ENCODE measurements at regions not wholly inside any gene's neighbourhood (a gene's known extent, or its start where the extent isn't known, plus 50 kb on each side); places are given as distances from the start of the nearest gene placed in this dataset.

- Histone ChIP-seq H3K27me3 (ENCODE audit: control insufficient read depth, insufficient read depth) (no peaks in the 10 kb centered on the region), H3K27ac (ENCODE audit: low read length) (no peak overlapping the region), H3K4me1 (ENCODE audit: control insufficient read depth, insufficient read depth, low read length) (peaks cover 3% of the 10 kb centered on the region), H3K4me3 (ENCODE audit: low read length) (no peak overlapping the region), H3K9me3 (ENCODE audit: control insufficient read depth, low read length) (no peaks in the 10 kb centered on the region)
- intact Hi-C loops (cut with DNase I), result no loop called here
- DNase-seq (no peak), ATAC-seq (no peak)
- WGBS, result 90% methylated on average over 3 of the region's 3 CpGs
Observed at GRCh38 chr10:33673839-33674415, 339.5 kb upstream of the NRP1 start.

GRCh38 chr10:33669904-33670303 lies 335.4 kb upstream of the NRP1 start:
- H3K4me3 ChIP-seq (ENCODE audit: low read length), result no peak overlapping the region
- intact Hi-C loops (cut with DNase I), result no loop called here
- no peaks in the 10 kb centered on the region for H3K27me3 ChIP-seq (ENCODE audit: control insufficient read depth, insufficient read depth)
- H3K27ac ChIP-seq (ENCODE audit: low read length), result no peak overlapping the region
- no peak for DNase-seq
- no peaks in the 10 kb centered on the region for H3K4me1 ChIP-seq (ENCODE audit: control insufficient read depth, insufficient read depth, low read length)
- no peak for ATAC-seq
- 96% methylated on average over 5 of the region's 5 CpGs for WGBS
- H3K9me3 ChIP-seq (ENCODE audit: control insufficient read depth, low read length), result no peaks in the 10 kb centered on the region

- Histone ChIP-seq H3K27me3 (ENCODE audit: control insufficient read depth, insufficient read depth) (no peaks in the 10 kb centered on the region), H3K9me3 (ENCODE audit: control insufficient read depth, low read length) (no peaks in the 10 kb centered on the region), H3K4me1 (ENCODE audit: control insufficient read depth, insufficient read depth, low read length) (peaks cover under 1% of the 10 kb centered on the region), H3K27ac (ENCODE audit: low read length) (no peak overlapping the region), H3K4me3 (ENCODE audit: low read length) (no peak overlapping the region)
- ATAC-seq, result no peak
- 78% methylated on average over 5 of the region's 5 CpGs for WGBS
- no peak for DNase-seq
- intact Hi-C loops (cut with DNase I), result no loop called here
Observed at GRCh38 chr10:33666686-33667480, 332.4 kb upstream of the NRP1 start.

- peaks cover 7% of the 10 kb centered on the region for H3K4me1 ChIP-seq (ENCODE audit: control insufficient read depth, insufficient read depth, low read length)
- ATAC-seq, result no peak
- intact Hi-C loops (cut with DNase I), result no loop called here
- H3K27me3 ChIP-seq (ENCODE audit: control insufficient read depth, insufficient read depth), result no peaks in the 10 kb centered on the region
- no peak overlapping the region for H3K27ac ChIP-seq (ENCODE audit: low read length)
- no peak for DNase-seq
- H3K4me3 ChIP-seq (ENCODE audit: low read length), result no peak overlapping the region
- no peaks in the 10 kb centered on the region for H3K9me3 ChIP-seq (ENCODE audit: control insufficient read depth, low read length)
Observed at GRCh38 chr10:33665501-33665900, 331.0 kb upstream of the NRP1 start.

- Histone ChIP-seq H3K27ac (ENCODE audit: low read length) (no peak overlapping the region), H3K27me3 (ENCODE audit: control insufficient read depth, insufficient read depth) (no peaks in the 10 kb centered on the region), H3K4me3 (ENCODE audit: low read length) (no peak overlapping the region), H3K4me1 (ENCODE audit: control insufficient read depth, insufficient read depth, low read length) (peaks cover 7% of the 10 kb centered on the region), H3K9me3 (ENCODE audit: control insufficient read depth, low read length) (no peaks in the 10 kb centered on the region)
- ATAC-seq (no peak), DNase-seq (no peak)
- WGBS, result 90% methylated on average over 3 of the region's 3 CpGs
- intact Hi-C loops (cut with DNase I), result loop anchor here in 1 of 4 donors (5.0 kb wide), 1 partner anchor 327 kb away; no protein-coding TSS in a partner anchor
Observed at GRCh38 chr10:33664070-33664469, 329.6 kb upstream of the NRP1 start.

- Histone ChIP-seq H3K27ac (ENCODE audit: low read length) (peak overlapping the region; percentile 87), H3K27me3 (ENCODE audit: control insufficient read depth, insufficient read depth) (no peaks in the 10 kb centered on the region), H3K4me3 (ENCODE audit: low read length) (no peak overlapping the region), H3K9me3 (ENCODE audit: control insufficient read depth, low read length) (no peaks in the 10 kb centered on the region), H3K4me1 (ENCODE audit: control insufficient read depth, insufficient read depth, low read length) (peaks cover 7% of the 10 kb centered on the region)
- DNase-seq (peak; percentile 76 to 90 (median 88)), ATAC-seq (peak; percentile 91 to 97)
- WGBS, result 30% methylated on average over 15 of the region's 15 CpGs
- intact Hi-C loops (cut with DNase I), result loop anchor here in 1 of 4 donors (5.0 kb wide), 1 partner anchor 324 kb away; no protein-coding TSS in a partner anchor
Observed at GRCh38 chr10:33661580-33662336, 327.3 kb upstream of the NRP1 start.

- intact Hi-C loops (cut with DNase I), result loop anchor here in 1 of 4 donors (5.0 kb wide), 1 partner anchor 323 kb away; no protein-coding TSS in a partner anchor
- Histone ChIP-seq H3K9me3 (ENCODE audit: control insufficient read depth, low read length) (no peaks in the 10 kb centered on the region), H3K27me3 (ENCODE audit: control insufficient read depth, insufficient read depth) (no peaks in the 10 kb centered on the region), H3K27ac (ENCODE audit: low read length) (no peak overlapping the region), H3K4me3 (ENCODE audit: low read length) (no peak overlapping the region), H3K4me1 (ENCODE audit: control insufficient read depth, insufficient read depth, low read length) (peaks cover 7% of the 10 kb centered on the region)
- DNase-seq (no peak), ATAC-seq (no peak)
- WGBS, result 91% methylated on average over 10 of the region's 10 CpGs
Observed at GRCh38 chr10:33660329-33660728, 325.9 kb upstream of the NRP1 start.

- WGBS, result 97% methylated on average over 3 of the region's 3 CpGs
- Histone ChIP-seq H3K27me3 (ENCODE audit: control insufficient read depth, insufficient read depth) (no peaks in the 10 kb centered on the region), H3K4me1 (ENCODE audit: control insufficient read depth, insufficient read depth, low read length) (peaks cover 7% of the 10 kb centered on the region)
Observed at GRCh38 chr10:33657913-33658312, 323.4 kb upstream of the NRP1 start.

GRCh38 chr10:33657154-33657908 lies 322.9 kb upstream of the NRP1 start:
- intact Hi-C loops (cut with DNase I), result no loop called here
- no peaks in the 10 kb centered on the region for H3K27me3 ChIP-seq (ENCODE audit: control insufficient read depth, insufficient read depth)
- no peak overlapping the region for H3K27ac ChIP-seq (ENCODE audit: low read length)
- no peaks in the 10 kb centered on the region for H3K9me3 ChIP-seq (ENCODE audit: control insufficient read depth, low read length)
- no peak for ATAC-seq
- H3K4me3 ChIP-seq (ENCODE audit: low read length), result no peak overlapping the region
- no peak for DNase-seq
- WGBS, result 56% methylated on average over 6 of the region's 6 CpGs
- H3K4me1 ChIP-seq (ENCODE audit: control insufficient read depth, insufficient read depth, low read length), result peaks cover 7% of the 10 kb centered on the region

More at GRCh38 chr10:33657913-33658312, 323.4 kb upstream of the NRP1 start:
- DNase-seq, result no peak
- no peak for ATAC-seq
- no peak overlapping the region for H3K27ac ChIP-seq (ENCODE audit: low read length)
- intact Hi-C loops (cut with DNase I), result no loop called here
- no peaks in the 10 kb centered on the region for H3K9me3 ChIP-seq (ENCODE audit: control insufficient read depth, low read length)
- no peak overlapping the region for H3K4me3 ChIP-seq (ENCODE audit: low read length)

- WGBS, result 97% methylated on average over 3 of the region's 3 CpGs
- Histone ChIP-seq H3K27ac (ENCODE audit: low read length) (no peak overlapping the region), H3K27me3 (ENCODE audit: control insufficient read depth, insufficient read depth) (no peaks in the 10 kb centered on the region), H3K9me3 (ENCODE audit: control insufficient read depth, low read length) (no peaks in the 10 kb centered on the region), H3K4me3 (ENCODE audit: low read length) (no peak overlapping the region), H3K4me1 (ENCODE audit: control insufficient read depth, insufficient read depth, low read length) (peaks cover 2% of the 10 kb centered on the region)
- no peak for ATAC-seq
- DNase-seq, result no peak
- intact Hi-C loops (cut with DNase I), result no loop called here
Observed at GRCh38 chr10:33655921-33656320, 321.5 kb upstream of the NRP1 start.

Data from right cardiac atrium (tissue), 5 donors.